TTC549 (cell line): ENCODE measurements at regions not wholly inside any gene's neighbourhood (a gene's known extent, or its start where the extent isn't known, plus 50 kb on each side); places are given as distances from the start of the nearest gene placed in this dataset.

Experiments used
- FAIRE-seq: peaks from 2 replicates; lab custom pipeline; 2012; peaks lifted over from hg19 to GRCh38; lab: Jason Lieb, UNC

DNA sequence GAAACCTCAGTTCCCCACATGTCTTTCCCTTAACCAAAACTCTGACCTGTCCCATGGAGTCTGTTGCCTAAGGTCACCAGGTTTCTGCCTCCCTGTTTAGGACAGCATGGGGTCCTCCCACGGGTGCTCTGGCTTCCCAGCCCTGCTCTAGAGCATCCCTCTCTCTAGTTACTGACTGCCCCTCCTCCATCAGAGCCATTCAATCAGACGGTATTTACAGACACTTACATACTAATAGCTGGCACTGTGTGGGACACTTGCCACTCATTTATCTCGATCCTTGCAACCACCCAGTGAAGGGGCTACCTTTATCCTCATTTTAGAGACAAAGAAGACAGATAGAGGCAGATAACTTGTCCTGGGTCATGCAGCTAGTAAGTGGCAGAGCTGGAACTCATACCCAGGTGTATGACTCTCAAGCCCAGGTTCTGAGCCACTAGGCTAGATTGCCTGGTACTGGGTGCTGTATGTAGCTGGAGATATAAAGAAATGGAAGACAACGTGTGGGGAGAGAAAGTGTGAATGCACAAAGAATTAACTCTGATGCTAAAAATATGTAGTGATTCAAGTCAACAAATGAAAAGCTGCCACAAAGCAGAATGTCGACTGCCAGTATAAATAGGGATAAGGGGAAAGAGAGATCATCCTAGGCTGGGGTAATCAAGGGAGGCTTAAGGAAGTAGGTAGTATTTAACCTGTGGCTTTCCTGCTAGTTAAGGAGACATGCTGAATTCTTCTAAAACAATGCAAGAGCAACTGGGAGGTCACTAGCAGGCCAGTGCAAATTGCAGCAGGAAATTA, 52.5 kb upstream of the PDE8B start:
- FAIRE-seq = no peak

DNA sequence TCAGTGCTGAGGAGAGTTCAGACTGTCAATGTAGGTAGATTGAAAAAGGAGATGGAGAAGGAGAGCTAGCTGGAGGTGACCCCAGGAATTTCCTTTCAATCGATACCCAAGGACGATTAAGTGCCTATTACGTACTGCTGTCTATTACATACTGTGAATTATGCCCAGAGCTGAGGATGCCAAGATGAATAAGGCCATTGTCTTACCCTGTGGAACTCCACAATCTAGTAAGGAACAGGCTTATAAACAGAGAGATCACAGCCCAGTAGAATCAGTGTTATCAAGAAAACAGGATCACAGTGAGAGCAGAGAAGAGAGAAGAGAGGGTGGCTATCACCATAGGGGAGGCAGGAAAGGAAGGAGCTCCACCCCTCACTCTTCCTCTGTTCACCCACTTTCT, 54.1 kb upstream of the PDE8B start:
- FAIRE-seq = no peak

DNA sequence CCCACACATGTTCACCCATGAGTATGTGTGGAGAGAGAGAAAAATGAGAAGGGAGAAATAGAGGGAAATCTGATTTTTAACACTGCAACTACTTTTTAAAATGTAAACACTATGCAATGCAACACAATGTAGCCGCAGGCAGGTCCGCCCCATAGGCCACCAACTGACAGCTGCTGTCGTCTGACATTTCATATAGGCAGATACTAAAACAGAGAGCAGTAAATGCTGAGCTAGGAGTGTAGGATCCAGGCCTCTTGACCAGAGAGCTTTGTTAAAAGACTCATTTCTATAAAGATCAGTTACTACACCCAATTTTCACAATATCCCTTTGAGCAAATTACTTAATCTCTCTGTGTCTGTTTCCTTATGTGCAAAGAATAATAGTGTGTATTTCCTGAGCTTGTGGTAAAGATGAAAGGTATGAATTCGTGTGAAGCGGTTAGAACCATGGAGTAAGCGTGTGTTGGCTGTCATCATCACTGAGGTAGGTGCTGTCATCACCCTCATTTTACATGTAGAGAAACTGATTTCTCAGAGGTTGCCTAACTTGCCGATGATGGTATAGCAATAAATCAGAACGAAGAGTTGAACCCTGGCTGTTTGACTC, 55.2 kb upstream of the PDE8B start:
- FAIRE-seq = no peak

DNA sequence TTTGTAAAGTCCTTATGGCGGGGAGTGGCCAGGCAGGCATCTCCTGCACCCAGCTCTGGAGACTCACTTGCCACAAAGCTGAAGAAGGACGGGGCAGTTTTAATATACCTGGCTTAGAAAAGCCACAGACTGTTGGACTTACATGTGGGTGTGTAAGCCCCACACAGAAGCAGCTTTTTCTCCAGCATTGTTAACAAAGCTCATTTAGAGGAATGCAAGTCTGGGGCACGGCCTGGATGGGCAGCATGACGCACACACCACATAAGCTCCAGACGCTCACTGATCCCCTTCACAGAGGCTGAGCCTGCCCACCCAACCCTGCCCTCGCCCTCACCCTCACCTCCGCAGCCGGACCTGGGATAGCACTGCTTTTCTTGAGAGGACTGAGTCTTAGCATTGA, 58.0 kb upstream of the PDE8B start:
- FAIRE-seq = no peak

DNA sequence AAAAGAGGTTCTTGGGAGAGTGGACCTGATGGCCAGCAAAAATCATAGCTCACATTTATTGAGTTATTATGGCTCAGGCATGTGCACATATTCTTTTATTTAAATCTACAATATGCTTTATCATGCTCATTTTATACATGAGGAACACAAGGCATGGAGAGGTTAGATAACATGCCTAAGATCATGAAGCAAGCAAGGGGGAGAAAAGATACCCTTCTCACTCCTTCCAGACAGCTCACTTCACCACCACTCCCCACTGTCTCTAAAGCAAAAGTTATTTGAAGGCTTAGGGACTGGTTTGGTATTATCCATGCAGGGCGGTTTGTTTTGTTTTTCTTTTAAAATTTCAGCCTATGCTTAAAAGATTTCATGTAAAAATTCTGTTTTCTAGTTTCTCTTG, 59.0 kb upstream of the PDE8B start:
- no peak for FAIRE-seq

DNA sequence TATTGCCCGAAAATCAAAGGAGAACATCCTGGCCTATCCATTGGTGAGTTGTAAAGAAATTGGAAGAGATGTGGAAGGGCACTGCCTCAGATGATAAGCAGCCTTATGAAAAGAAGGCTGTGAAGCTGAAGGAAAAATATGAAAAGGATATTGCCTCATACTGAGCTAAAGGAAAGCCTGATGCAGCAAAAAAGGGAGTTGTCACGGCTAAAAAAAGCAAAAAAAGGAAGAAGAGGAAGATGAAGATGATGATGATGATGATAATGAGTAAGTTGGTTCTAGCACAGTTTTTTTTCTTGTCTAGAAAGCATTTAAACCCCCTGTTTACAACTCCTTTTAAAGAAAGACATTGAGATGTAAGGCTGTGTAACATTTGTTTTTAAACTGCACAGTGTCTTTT, 59.8 kb upstream of the ZBED3 start:
- no peak for FAIRE-seq

DNA sequence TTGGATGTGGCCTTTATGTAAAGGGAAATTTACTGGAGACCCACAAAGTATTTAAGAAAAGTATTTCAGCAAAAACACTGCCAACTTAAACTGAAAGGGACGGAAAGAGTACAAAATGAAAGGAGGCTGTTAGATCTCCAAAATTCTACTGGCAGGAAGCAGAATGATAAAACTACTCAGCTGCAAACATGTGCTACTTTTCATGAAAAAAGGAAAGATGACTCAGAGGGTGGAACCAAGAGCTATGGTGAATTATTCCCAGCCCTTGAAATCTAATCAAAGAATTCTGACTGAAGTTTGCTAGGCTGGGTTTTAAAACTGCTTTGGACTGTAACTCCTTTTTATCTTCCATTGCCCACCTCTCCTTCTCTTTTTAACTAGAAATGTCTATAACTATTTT, 58.6 kb upstream of the ZBED3 start:
- no peak for FAIRE-seq

DNA sequence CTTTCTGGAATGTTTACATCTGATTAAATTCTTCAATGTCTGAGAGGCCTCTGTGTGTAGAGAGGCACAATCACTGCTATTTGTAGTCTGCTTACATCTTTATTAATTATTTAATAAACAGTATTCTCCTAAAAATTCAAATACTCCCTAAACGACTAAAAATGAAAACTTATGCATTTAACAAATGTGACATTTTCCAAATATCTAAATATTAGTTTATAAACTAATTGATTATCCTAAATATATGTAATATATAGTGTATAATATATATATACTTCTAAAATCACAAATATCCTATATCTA, 57.7 kb upstream of the ZBED3 start:
- FAIRE-seq = peak; percentile 3

DNA sequence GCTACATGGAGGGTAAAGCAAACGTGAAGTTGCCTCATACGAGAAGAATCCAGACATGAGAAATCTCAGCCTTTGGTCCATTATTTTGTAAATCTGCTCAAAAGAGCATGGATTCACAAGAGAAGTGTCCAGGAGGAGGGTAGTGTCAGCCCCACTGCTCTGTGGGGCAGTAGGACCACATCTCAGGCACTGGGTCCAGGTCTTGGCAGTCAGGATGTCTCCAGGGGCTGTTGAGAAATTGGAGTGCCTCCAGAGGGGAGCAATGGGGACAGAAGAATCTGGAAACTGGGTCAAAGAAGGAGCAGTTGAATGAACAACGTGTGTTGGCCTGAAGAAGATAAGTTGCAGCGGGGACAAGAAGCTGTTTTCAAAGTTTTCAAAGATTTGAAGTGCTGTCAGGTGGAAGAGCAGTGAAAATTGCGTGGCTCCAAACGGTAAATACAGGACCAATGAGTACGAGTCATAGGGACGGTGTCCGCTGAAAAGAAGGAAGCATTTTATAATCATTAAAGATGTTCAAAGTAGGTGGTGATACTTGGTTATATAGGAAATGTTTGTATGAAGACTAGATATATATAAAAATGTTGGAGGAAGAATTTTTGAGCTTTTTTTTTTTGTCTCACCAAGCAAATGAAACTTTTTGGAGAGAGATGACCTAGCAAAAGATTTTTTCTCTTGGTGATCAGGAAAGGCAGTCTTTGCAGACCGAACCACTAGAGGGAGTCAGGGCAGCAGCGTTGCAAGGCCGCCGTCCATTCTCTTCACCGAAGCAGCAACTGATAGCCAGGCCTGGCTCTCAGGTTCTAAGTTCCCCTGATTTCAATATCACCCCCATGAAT, 57.1 kb upstream of the ZBED3 start:
- FAIRE-seq = peak; percentile 54

DNA sequence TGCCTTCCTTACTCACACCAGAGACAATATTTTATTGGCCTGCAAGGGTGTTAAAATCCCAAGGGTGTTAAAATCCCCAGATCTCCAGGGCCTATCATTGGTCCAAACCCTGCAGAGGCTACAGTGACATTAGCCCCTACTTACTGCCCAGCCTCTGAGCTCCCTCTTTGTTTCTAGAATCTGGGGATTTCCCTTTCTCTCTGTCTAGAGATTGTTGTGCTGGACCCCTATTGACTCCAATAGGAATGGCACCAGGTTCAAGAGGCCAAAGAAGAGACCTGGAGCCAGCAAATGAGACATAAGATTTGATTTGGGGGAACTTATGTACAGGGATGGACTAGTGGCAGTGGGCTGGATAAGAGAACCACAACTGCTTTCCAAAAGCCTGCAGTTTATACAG, 53.3 kb upstream of the ZBED3 start:
- no peak for FAIRE-seq

DNA sequence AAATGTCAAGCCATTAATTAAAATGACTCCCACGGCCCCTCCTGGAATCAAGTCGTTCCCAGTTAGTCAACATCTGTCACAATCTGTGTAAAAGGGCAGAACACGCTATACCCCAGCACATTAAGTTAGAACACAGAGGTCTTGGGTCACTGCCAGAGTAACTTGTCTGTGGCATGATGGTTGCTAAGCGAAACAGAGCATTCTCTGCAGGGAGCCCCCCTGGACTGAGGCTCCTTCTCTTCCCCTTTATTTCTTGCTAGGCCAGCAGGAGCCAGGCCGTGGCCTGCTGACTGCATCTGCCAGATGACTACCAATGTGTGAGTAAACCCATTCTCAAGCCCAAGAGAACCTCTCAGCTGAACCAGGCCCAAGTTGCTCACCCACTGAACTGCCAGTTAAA, 51.9 kb upstream of the ZBED3 start:
- FAIRE-seq = no peak
